GM12878 (cell line): ENCODE measurements at regions not wholly inside any gene's neighbourhood (a gene's known extent, or its start where the extent isn't known, plus 50 kb on each side); places are given as distances from the start of the nearest gene placed in this dataset.

Experiments
- ATAC-seq: fragments of 200-7000 bp; cut with Tn5 transposase; 3 replicates; pipeline ENCODE4 v1.9.1; 2020; ENCODE audit warnings: mild to moderate bottlenecking, moderate library complexity
- BruUV-seq: library from RNA; stranded (reverse); fragments of 400-500 nt; replicated peaks from 2 replicates; lab custom pipeline; 2021; lab: Mats Ljungman, UMichigan
- CTCF ChIA-PET: fragments of 300-600 bp; sonication (Branson Sonifier 250); formaldehyde crosslinking; extraction: SDS; loops from one replicate; lab custom pipeline; 2021; ENCODE audit warnings: inconsistent platforms; lab: Yijun Ruan, JAX
- POLR2A ChIA-PET: fragments of 350-600 bp; formaldehyde crosslinking; extraction: SDS; loops from one replicate; lab custom pipeline; 2021; ENCODE audit warnings: inconsistent platforms; lab: Charles Lee
- RAD21 ChIA-PET: fragments of 300-600 bp; sonication (Branson Sonifier 250); formaldehyde crosslinking; loops from one replicate; lab custom pipeline; 2023; ENCODE audit warnings: antibody characterized with exemption; ENCODE audit not compliant: unreplicated experiment; lab: Charles Lee
- SMC1A ChIA-PET: fragments of 300-600 bp; sonication (Branson Sonifier 250); formaldehyde crosslinking; loops from one replicate; lab custom pipeline; 2023; ENCODE audit not compliant: unreplicated experiment, uncharacterized antibody; lab: Charles Lee
- DNase-seq: peaks from one replicate; pipeline ENCODE4 v3.0.0-alpha.2; 2011; ENCODE audit warnings: low read depth, low spot score
- FAIRE-seq: peaks from 3 replicates; lab custom pipeline; 2011; peaks lifted over from hg19 to GRCh38; lab: Jason Lieb, UNC
- H2AFZ ChIP-seq: 2 replicates; pipeline ENCODE4 v1.6.0; 2011; ENCODE audit warnings: low read depth, low read length, control low read depth; ENCODE audit not compliant: control insufficient read depth
- H3K27ac ChIP-seq: 2 replicates; pipeline ENCODE4 v1.5.1; 2011; ENCODE audit warnings: control low read depth; ENCODE audit not compliant: control insufficient read depth, insufficient read depth
- H3K27me3 ChIP-seq, 2 experiments: replicated peaks in 1 of 2; 2 replicates each; pipeline versions ENCODE4 v1.6.0 to v1.6.1; 2011; ENCODE audit warnings: low read length in 1 of 2; ENCODE audit not compliant: control insufficient read depth in 2 of 2, insufficient read depth in 2 of 2
- H3K36me3 ChIP-seq, 2 experiments: 2 replicates each; pipeline ENCODE4 v1.5.1; 2011; ENCODE audit warnings: low read length in 1 of 2; ENCODE audit not compliant: control insufficient read depth in 2 of 2, insufficient read depth in 2 of 2
- H3K4me1 ChIP-seq: 2 replicates; pipeline ENCODE4 v1.6.1; 2011; ENCODE audit warnings: mild to moderate bottlenecking, low read length, moderate library complexity, mixed read lengths; ENCODE audit not compliant: control insufficient read depth, insufficient read depth
- H3K4me2 ChIP-seq: 2 replicates; pipeline ENCODE4 v1.6.0; 2011; ENCODE audit warnings: control low read depth; ENCODE audit not compliant: control insufficient read depth, insufficient read depth
- H3K4me3 ChIP-seq: fragments of 200-600 bp; sonication (generic); 2 replicates; pipeline ENCODE4 v1.5.1; 2016
- H3K79me2 ChIP-seq: 2 replicates; pipeline ENCODE4 v1.6.0; 2011; ENCODE audit warnings: low read length; ENCODE audit not compliant: control insufficient read depth, insufficient read depth
- H3K9ac ChIP-seq: 2 replicates; pipeline ENCODE4 v1.8.0; 2011; ENCODE audit warnings: low read length, control low read depth, mixed read lengths; ENCODE audit not compliant: control insufficient read depth, insufficient read depth
- H3K9me3 ChIP-seq: replicated peaks from 3 replicates; pipeline ENCODE4 v1.5.1; 2011; ENCODE audit warnings: mild to moderate bottlenecking, low read length; ENCODE audit not compliant: control insufficient read depth, insufficient read depth
- H4K20me1 ChIP-seq: 2 replicates; pipeline ENCODE4 v1.6.0; 2011; ENCODE audit not compliant: control insufficient read depth, insufficient read depth
- BCL3 ChIP-seq: IDR thresholded peaks from 2 replicates; pipeline ENCODE4 v1.6.1; 2011; ENCODE audit warnings: borderline replicate concordance, low read depth, mild to moderate bottlenecking, moderate library complexity, low read length; ENCODE audit not compliant: insufficient read depth, poor library complexity, severe bottlenecking
- CHD1 ChIP-seq: IDR thresholded peaks from 2 replicates; pipeline ENCODE4 v1.6.1; 2012; ENCODE audit warnings: low read depth, low read length, improper control_type of control experiment
- CHD4 ChIP-seq: fragments of 200-600 bp; sonication (generic); IDR thresholded peaks from 2 replicates; pipeline ENCODE4 v1.6.1; 2016; ENCODE audit warnings: mild to moderate bottlenecking
- CREM ChIP-seq: IDR thresholded peaks from 2 replicates; pipeline ENCODE4 v1.6.1; 2014; ENCODE audit warnings: antibody characterized with exemption, low read depth
- DPF2 ChIP-seq: fragments of 450-650 bp; IDR thresholded peaks from 2 replicates; pipeline ENCODE4 v1.6.1; 2017; ENCODE audit warnings: mild to moderate bottlenecking
- HDAC2 ChIP-seq: fragments of 200-600 bp; sonication (generic); IDR thresholded peaks from 2 replicates; pipeline ENCODE4 v1.6.1; 2017
- HDAC6 ChIP-seq: fragments of 200-600 bp; sonication (generic); IDR thresholded peaks from one replicate; pipeline ENCODE4 v1.8.0; 2017; ENCODE audit warnings: antibody characterized with exemption; ENCODE audit not compliant: unreplicated experiment
- MYB ChIP-seq: fragments of 150-350 bp; IDR thresholded peaks from 2 replicates; pipeline ENCODE4 v1.6.1; 2014; ENCODE audit warnings: mild to moderate bottlenecking, low read depth, low read length, borderline replicate concordance
- POLR2AphosphoS2 ChIP-seq: IDR thresholded peaks from 2 replicates; pipeline ENCODE4 v1.6.1; 2011; ENCODE audit warnings: low read depth, mild to moderate bottlenecking, low read length, improper control_type of control experiment, moderate library complexity
- POU2F2 ChIP-seq: IDR thresholded peaks from 3 replicates; pipeline ENCODE4 v1.6.1; 2011; ENCODE audit warnings: low read depth, mild to moderate bottlenecking, low read length, borderline replicate concordance
- RAD51 ChIP-seq: fragments of 450-650 bp; IDR thresholded peaks from 2 replicates; pipeline ENCODE4 v1.6.1; 2016; ENCODE audit warnings: moderate library complexity, mild to moderate bottlenecking, inconsistent platforms
- REST ChIP-seq: IDR thresholded peaks from 2 replicates; pipeline ENCODE4 v1.6.1; 2012; ENCODE audit warnings: mild to moderate bottlenecking, low read depth, low read length
- SMAD5 ChIP-seq: IDR thresholded peaks from 2 replicates; pipeline ENCODE4 v1.6.1; 2016; ENCODE audit warnings: antibody characterized with exemption, low read depth
- STAT1 ChIP-seq: fragments of 450-650 bp; conservative IDR thresholded peaks from 2 replicates; pipeline ENCODE4 v1.6.1; 2014; ENCODE audit warnings: antibody characterized with exemption, mild to moderate bottlenecking
- STAT3 ChIP-seq: IDR thresholded peaks from 2 replicates; pipeline ENCODE4 v1.6.1; 2011; ENCODE audit warnings: low read depth, low read length, improper control_type of control experiment
- SUPT20H ChIP-seq: IDR thresholded peaks from 2 replicates; pipeline ENCODE4 v1.6.1; 2011; ENCODE audit warnings: low read depth, mild to moderate bottlenecking, low read length, moderate library complexity, borderline replicate concordance; ENCODE audit not compliant: control insufficient read depth
- TCF12 ChIP-seq: IDR thresholded peaks from 2 replicates; pipeline ENCODE4 v1.6.1; 2011; ENCODE audit warnings: low read depth, mild to moderate bottlenecking, low read length
- YBX1 ChIP-seq: fragments of 450-650 bp; IDR thresholded peaks from 2 replicates; pipeline ENCODE4 v1.6.1; 2016; ENCODE audit warnings: antibody characterized with exemption
- ZBED1 ChIP-seq: IDR thresholded peaks from 2 replicates; pipeline ENCODE4 v1.6.1; 2016; ENCODE audit warnings: borderline replicate concordance
- ZNF592 ChIP-seq: fragments of 450-650 bp; IDR thresholded peaks from 2 replicates; pipeline ENCODE4 v1.6.1; 2017; ENCODE audit warnings: mild to moderate bottlenecking, moderate library complexity
- WGBS: methylation state at CpG from one replicate; pipeline ENCODE4 v1.1.6; 2016; ENCODE audit warnings: low lambda C conversion rate; ENCODE audit not compliant: insufficient replicate concordance, insufficient coverage; ENCODE audit errors: missing lambda C conversion rate; 5-methylcytosine and 5-hydroxymethylcytosine counted together
- in situ Hi-C: fragments of 300-500 bp; cut with MboI; formaldehyde crosslinking; loops from 9 replicates; pipeline ENCODE4 v1.14.3; 2018; ENCODE audit warnings: mixed read lengths
- intact Hi-C: fragments of 100-400 bp; cut with micrococcal nuclease; formaldehyde crosslinking; loops from one replicate; pipeline ENCODE4 v1.14.2; 2022; ENCODE audit not compliant: unreplicated experiment

DNA sequence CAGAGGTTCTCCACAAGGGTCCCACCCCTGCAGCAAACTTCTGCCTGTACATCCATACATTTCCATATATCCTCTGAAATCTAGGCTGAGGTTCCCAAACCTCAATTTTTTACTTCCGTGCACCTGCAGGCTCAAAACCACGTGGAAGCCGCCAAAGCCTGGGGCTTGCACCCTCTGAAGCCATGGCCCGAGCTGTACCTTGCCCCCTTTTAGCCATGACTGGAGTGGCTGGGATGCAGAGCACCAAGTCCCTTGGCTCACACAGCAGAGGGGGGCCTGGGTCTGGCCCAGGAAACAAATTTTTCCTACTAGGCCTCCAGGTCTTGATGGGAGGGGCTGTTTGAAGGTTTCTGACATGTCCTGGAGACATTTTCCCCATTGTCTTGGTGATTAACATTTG is 84.4 kb downstream of the FSCB start:
- intact Hi-C loops (no loop called here), in situ Hi-C loops (no loop called here)
- Histone ChIP-seq H3K9me3 (no peaks in the 10 kb centered on the region), H3K27me3 (no peaks in the 10 kb centered on the region), H4K20me1 (no peaks in the 10 kb centered on the region), H3K9ac (no peak overlapping the region), H3K4me2 (no peak overlapping the region), H3K79me2 (no peaks in the 10 kb centered on the region), H3K36me3 (no peaks in the 10 kb centered on the region), H3K27ac (no peak overlapping the region), H3K4me1 (no peaks in the 10 kb centered on the region), H2AFZ (no peak overlapping the region), H3K4me3 (no peak overlapping the region)
- ChIA-PET RAD21 (no interaction called here), POLR2A (no interaction called here), CTCF (no interaction called here), SMC1A (no interaction called here)
- no peak for DNase-seq
- BruUV-seq: no TSS peak
- no peak for ATAC-seq
- WGBS: 13% methylated on average over 4 of the region's 4 CpGs
- no peak for TF ChIP-seq BCL3
- TF ChIP-seq RAD51: no peak
- no peak for TF ChIP-seq TCF12
- TF ChIP-seq SMAD5: no peak
- no peak for TF ChIP-seq REST
- TF ChIP-seq POLR2AphosphoS2: no peak
- TF ChIP-seq ZBED1: no peak
- TF ChIP-seq HDAC6: no peak
- no peak for TF ChIP-seq DPF2
- TF ChIP-seq STAT1: no peak
- TF ChIP-seq CHD1: no peak
- TF ChIP-seq YBX1: no peak
- TF ChIP-seq STAT3: no peak
- TF ChIP-seq HDAC2: no peak
- TF ChIP-seq ZNF592: no peak
- TF ChIP-seq CHD4: no peak
- TF ChIP-seq CREM: no peak
- no peak for TF ChIP-seq POU2F2
- TF ChIP-seq MYB: no peak
- TF ChIP-seq SUPT20H: no peak
- no peak for FAIRE-seq
